ENCODE measurements at regions not wholly inside any gene's neighbourhood (a gene's known extent, or its start where the extent isn't known, plus 50 kb on each side); places are given as distances from the start of the nearest gene placed in this dataset.

- DNase-seq (ENCODE audit: low spot score): no peak
Measured at GRCh38 chr22:27638329-27639233, 163.0 kb downstream of the MN1 start.

- DNase-seq (ENCODE audit: low spot score): no peak
Measured at GRCh38 chr22:27639248-27640086, 162.1 kb downstream of the MN1 start.

DNA sequence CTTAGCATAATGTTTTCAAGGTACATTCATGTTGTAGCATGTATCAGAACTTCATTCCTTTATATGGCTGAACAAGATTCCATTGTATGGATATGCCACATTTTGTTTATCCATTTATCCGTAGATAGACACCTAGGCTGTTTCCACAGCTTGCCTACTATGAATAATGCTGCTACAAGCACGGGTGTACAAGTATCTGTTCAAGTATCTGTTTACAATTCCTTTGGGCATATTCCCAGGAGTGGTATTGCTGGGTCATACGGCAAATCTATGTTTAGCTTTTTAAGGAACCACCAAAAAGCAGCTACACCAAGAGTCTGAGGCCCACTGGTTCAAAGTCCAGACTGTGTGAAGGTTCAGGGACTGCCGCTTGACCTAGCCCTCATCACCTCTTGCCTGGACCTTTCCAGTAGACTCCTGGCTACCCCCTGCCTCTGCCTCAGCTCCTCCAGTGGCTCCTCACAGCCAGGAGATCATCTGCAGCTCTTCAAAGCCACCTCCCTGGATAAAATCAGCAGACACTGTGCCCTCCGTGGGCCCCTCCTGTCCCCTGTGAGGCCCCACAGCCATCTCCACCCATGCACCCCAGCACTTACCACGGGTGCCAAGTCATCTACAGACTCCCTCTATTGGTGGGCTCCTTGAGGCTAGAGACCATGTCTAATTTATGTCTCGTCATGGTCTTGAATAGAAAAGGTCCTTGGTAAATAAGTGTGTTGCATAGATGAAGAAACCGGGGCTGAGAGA lies 160.3 kb downstream of the MN1 start:
- peak; percentile 42 for DNase-seq (ENCODE audit: low spot score)

- no peak for DNase-seq (ENCODE audit: low spot score)
Measured at GRCh38 chr22:27642104-27642800, 159.3 kb downstream of the MN1 start.

GRCh38 chr22:27643907-27644306 lies 157.6 kb downstream of the MN1 start:
- no peak for DNase-seq (ENCODE audit: low spot score)

- no peak for DNase-seq (ENCODE audit: low spot score)
Measured at GRCh38 chr22:27644566-27644965, 157.0 kb downstream of the MN1 start.

GRCh38 chr22:27647540-27647939 lies 154.0 kb downstream of the MN1 start:
- DNase-seq (ENCODE audit: low spot score): no peak

- DNase-seq (ENCODE audit: low spot score): no peak
Measured at GRCh38 chr22:27648074-27648473, 153.5 kb downstream of the MN1 start.

DNA sequence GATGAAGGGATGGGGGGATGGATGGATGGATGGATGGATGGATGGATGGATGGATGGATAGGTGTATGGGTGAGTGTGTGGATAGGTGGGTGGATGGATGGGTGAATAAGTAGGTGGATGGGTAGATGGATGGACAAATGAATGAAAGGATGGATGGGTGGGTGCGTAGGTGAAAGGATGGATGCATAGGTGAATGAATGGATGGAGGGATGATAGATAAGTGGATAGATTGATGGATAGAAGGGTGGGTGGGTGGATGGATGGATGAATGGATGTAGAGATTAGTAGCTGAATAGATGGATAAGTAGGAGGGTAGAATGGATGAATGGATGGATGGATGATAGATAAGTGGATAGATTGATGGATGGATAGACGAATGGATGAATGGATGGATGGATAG lies 152.7 kb downstream of the MN1 start:
- no peak for DNase-seq (ENCODE audit: low spot score)

DNA sequence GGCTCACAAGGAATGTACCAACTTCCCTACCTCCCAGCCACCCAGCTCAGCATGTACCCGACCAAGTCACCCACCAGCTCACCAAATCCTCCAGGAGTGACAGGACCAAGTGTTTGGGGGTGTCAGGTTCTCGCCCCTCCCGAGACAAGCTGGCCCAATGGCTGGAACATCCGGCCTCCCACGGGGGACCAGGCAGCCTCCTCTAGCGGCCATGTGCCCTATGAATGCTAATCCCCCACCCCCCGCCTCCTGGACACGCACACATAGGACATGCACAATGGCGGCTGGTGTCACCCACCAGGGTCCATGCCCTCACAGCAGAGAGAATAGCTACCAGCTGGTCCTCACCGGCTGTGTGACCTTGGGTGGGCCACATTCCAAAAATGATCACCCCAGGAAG lies 151.0 kb downstream of the MN1 start:
- DNase-seq (ENCODE audit: low spot score): no peak

DNA sequence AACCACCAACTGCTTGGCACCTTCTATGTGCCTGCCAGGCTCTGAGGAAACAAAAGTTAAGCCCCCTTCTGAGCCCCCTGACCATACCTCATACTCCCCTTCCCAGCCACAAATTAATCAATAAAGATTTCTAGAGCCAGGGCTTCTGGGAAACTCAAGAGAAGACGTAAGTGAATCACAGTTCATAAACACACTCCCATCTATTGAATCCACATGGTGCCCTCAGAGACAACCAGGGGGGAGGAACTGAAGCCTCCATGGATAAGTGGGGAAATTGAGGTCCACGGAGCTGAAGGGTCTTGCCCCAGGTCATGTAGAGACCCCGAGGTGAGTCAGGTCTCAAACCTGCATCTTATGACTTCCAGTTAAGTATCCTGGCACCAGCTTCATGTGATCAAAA lies 150.6 kb downstream of the MN1 start:
- DNase-seq (ENCODE audit: low spot score): no peak

DNA sequence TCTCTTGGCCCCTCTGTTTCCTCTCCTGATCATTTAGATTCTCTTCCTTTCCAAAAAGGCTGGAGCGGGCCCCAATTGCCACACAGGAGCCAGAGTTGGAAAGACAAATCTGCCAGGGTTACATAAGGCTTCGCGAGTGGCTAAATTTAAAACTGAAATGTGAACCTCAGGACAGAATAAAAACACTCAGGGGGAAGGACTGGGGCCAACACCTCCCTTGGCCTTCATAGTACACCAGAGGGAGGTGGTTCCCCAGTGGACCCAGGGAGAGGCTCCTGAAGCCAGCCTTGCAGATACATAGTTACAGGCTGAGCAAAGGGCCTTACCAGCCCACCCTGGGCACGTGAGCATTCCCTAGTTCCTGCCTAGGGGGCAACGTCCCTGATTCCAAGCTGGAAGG lies 150.1 kb downstream of the MN1 start:
- DNase-seq (ENCODE audit: low spot score): no peak

- DNase-seq (ENCODE audit: low spot score): no peak
Measured at GRCh38 chr22:27654546-27655445, 146.8 kb downstream of the MN1 start.

- DNase-seq (ENCODE audit: low spot score): no peak
Measured at GRCh38 chr22:27655582-27656185, 145.9 kb downstream of the MN1 start.

DNA sequence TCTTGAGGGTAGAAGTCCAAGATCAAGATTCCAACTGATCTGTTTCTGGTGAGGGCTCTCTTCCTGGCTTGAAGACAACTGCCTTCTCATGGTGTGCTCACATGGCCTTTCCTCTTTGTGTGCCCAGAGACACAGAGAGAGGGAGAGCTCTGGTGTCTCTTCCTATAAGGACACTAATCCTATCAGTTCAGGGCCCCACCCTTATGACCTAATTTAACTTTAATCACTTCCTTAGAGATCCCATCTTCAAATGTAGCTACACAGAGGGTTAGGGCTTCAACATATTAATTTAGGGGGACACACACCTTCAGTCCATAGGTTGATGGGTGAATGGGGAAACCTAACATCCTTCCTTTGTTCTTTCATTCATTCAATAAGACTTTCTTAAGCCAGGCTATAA lies 144.6 kb downstream of the MN1 start:
- DNase-seq (ENCODE audit: low spot score): no peak

GRCh38 chr22:27660306-27660705 lies 141.2 kb downstream of the MN1 start:
- no peak for DNase-seq (ENCODE audit: low spot score)

GRCh38 chr22:27662359-27663301 lies 138.9 kb downstream of the MN1 start:
- no peak for DNase-seq (ENCODE audit: low spot score)

DNA sequence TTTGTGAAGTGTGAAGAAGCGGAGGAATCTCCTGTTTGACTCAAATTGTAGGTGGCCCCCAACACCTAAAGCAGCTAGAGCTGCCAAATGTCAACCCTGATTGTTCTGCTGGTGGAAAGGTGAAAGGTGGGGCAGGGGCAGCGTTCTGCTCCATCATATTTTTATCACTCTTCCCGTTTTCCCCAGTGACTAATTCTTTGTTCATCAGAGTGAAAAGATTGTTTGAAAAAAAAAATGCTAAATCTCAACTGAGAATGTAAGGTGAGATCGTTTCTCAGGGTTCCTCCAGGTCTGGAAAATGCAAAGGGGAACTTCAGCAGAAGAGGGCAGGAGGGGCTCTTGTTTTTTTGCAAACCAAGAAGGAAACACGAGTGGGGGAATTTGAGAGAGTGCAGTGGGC lies 137.7 kb downstream of the MN1 start:
- DNase-seq (ENCODE audit: low spot score): no peak

Data from hepatic stellate cell (primary cell).